Lower lobe of right lung (tissue), 2 donors: ENCODE measurements at regions not wholly inside any gene's neighbourhood (a gene's known extent, or its start where the extent isn't known, plus 50 kb on each side); places are given as distances from the start of the nearest gene placed in this dataset.

Source experiments
- ATAC-seq, 2 donors: fragments of 200-7000 bp; cut with Tn5 transposase; one replicate each; pipeline ENCODE4 v1.9.1; 2020 to 2022; ENCODE audit warnings: mild to moderate bottlenecking in 2 of 2, moderate library complexity in 2 of 2
- DNase-seq: peaks from one replicate; pipeline ENCODE4 v3.0.0-alpha.2; 2020
- H3K27ac ChIP-seq: fragments of 200-600 bp; one replicate; pipeline ENCODE4 v1.8.0; 2022
- H3K27me3 ChIP-seq: fragments of 200-600 bp; one replicate; pipeline ENCODE4 v1.8.0; 2022; ENCODE audit warnings: low read depth
- H3K36me3 ChIP-seq: fragments of 200-600 bp; one replicate; pipeline ENCODE4 v1.8.0; 2022; ENCODE audit warnings: mild to moderate bottlenecking
- H3K4me1 ChIP-seq: fragments of 200-600 bp; one replicate; pipeline ENCODE4 v1.8.0; 2022
- H3K4me3 ChIP-seq: fragments of 200-600 bp; one replicate; pipeline ENCODE4 v1.8.0; 2022; ENCODE audit warnings: mild to moderate bottlenecking
- H3K9me3 ChIP-seq: fragments of 200-600 bp; one replicate; pipeline ENCODE4 v1.8.0; 2022
- intact Hi-C: fragments of 100-400 bp; cut with DNase I; formaldehyde crosslinking; loops from one replicate; pipeline ENCODE4 v1.11.0; 2022
- TF ChIP-seq, protein P1 (sequence below): fragments of 200-600 bp; IDR thresholded peaks from one replicate; pipeline ENCODE4 v1.8.0; 2022; ENCODE audit warnings: antibody characterized with exemption, mild to moderate bottlenecking
- donor health status: DM: no; HTN: yes; CAD: no; lungs with severe emphysema.

DNA sequence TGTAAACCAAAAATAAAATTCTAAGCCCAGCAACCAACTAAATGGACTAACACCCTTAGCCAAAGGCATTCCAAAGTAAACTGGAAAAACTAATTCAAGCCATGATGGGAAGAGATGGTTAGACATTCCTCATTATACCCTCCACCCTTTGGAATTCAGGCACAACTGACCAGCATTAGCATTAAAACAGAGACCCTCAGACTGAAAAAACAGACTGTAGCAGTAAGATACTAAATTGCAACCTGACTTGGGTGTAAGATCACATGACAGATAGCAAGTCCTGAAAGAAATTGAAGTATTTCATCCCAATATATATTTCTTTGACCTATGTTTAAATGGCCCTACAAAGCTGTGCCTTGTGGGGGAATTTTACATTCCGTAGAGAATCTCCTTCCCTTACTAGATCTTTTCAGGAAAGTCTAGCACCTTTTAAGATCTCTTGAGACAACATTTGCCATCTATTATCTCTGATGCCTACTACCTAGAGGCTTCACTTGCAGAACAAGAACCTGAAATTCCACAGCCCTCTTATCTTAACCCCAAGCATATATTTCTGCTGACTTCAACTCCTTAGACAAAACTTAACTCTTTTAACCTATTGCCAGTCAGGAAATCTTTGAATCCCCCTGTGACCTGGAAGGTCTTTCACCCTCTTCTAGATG is 750.2 kb upstream of the IGFBP3 start:
- no peaks in the 10 kb centered on the region for H3K27me3 ChIP-seq
- H3K4me3 ChIP-seq, result no peak overlapping the region
- no peaks in the 10 kb centered on the region for H3K36me3 ChIP-seq
- H3K9me3 ChIP-seq, result no peaks in the 10 kb centered on the region
- no peak overlapping the region for H3K27ac ChIP-seq
- intact Hi-C loops, result no loop called here
- ATAC-seq (no peak), DNase-seq (no peak)
- TF ChIP-seq, protein P1, sequence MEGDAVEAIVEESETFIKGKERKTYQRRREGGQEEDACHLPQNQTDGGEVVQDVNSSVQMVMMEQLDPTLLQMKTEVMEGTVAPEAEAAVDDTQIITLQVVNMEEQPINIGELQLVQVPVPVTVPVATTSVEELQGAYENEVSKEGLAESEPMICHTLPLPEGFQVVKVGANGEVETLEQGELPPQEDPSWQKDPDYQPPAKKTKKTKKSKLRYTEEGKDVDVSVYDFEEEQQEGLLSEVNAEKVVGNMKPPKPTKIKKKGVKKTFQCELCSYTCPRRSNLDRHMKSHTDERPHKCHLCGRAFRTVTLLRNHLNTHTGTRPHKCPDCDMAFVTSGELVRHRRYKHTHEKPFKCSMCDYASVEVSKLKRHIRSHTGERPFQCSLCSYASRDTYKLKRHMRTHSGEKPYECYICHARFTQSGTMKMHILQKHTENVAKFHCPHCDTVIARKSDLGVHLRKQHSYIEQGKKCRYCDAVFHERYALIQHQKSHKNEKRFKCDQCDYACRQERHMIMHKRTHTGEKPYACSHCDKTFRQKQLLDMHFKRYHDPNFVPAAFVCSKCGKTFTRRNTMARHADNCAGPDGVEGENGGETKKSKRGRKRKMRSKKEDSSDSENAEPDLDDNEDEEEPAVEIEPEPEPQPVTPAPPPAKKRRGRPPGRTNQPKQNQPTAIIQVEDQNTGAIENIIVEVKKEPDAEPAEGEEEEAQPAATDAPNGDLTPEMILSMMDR, result no peak
- no peaks in the 10 kb centered on the region for H3K4me1 ChIP-seq

DNA sequence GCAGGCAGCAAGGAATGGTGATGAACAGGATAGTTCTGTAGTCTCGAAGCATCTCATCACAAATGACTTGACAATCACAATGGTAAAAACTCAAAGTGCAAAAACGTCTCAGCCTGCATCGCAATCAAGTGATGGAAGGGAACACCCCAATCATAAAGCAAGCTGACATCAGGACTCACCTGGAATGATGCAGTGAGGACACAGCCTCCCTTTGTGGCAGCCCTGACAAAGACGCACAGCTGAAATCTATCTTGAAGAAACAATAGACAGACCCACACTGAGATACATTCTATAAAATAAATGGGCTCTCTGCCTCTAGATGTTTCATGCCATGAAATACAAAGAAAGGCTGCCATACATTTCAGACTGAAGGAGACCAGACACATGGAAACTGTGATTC is 748.0 kb upstream of the IGFBP3 start:
- no peaks in the 10 kb centered on the region for H3K36me3 ChIP-seq
- DNase-seq, result no peak

DNA sequence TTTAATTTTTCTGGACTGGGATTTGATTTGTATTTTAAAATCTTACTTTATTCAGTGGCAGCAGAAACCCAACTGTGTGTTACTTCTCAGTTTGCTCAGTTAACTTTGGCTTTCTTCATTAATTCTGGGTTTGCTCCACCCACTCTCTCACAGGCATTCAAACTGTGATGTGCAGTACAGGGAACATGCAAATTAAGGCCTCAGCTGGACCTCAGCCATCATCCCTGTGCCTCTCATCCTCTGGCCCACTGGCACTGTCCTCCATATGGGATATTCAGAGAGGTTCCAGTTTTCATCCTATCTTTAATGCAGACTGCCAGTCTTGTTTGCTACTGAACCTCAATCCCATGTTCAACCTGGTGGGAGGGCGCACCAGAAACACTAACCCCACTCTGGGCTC is 743.4 kb upstream of the IGFBP3 start:
- intact Hi-C loops, result no loop called here
- no peak for ATAC-seq
- TF ChIP-seq, protein P1, result no peak

More for the DNA sequence above, 748.0 kb upstream of the IGFBP3 start:
- H3K4me1 ChIP-seq, result no peaks in the 10 kb centered on the region
- no peak for ATAC-seq
- no peak overlapping the region for H3K27ac ChIP-seq
- intact Hi-C loops, result no loop called here
- H3K27me3 ChIP-seq, result no peaks in the 10 kb centered on the region
- TF ChIP-seq, protein P1, result no peak
- H3K9me3 ChIP-seq, result no peaks in the 10 kb centered on the region
- no peak overlapping the region for H3K4me3 ChIP-seq

DNA sequence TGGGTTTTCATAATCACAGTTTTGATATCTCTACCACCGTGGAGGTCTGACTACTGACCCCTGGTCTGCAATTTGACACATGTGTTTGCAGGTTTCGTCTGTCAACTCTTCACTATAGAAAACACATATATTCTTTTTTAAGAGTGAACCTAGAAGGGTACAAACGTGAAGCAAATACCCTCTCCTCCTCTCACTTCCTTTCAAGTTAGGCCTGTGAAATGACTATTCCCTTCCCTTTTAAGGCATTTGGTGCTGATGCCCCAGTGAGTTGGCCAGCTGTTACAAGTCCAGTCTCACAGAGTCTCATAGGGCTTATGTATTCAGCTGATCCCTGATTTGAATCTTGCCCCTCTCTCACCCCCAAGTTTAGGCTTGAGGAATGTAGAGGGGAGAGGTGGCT is 742.0 kb upstream of the IGFBP3 start:
- Histone ChIP-seq H3K36me3 (no peaks in the 10 kb centered on the region), H3K4me3 (no peak overlapping the region), H3K27me3 (no peaks in the 10 kb centered on the region), H3K27ac (no peak overlapping the region), H3K9me3 (no peaks in the 10 kb centered on the region), H3K4me1 (no peaks in the 10 kb centered on the region)
- intact Hi-C loops, result no loop called here
- TF ChIP-seq, protein P1, result no peak
- no peak for DNase-seq
- ATAC-seq, result no peak

More for the DNA sequence above, 743.4 kb upstream of the IGFBP3 start:
- Histone ChIP-seq H3K4me3 (no peak overlapping the region), H3K27me3 (no peaks in the 10 kb centered on the region), H3K4me1 (no peaks in the 10 kb centered on the region), H3K27ac (no peak overlapping the region), H3K9me3 (no peaks in the 10 kb centered on the region), H3K36me3 (no peaks in the 10 kb centered on the region)
- no peak for DNase-seq

DNA sequence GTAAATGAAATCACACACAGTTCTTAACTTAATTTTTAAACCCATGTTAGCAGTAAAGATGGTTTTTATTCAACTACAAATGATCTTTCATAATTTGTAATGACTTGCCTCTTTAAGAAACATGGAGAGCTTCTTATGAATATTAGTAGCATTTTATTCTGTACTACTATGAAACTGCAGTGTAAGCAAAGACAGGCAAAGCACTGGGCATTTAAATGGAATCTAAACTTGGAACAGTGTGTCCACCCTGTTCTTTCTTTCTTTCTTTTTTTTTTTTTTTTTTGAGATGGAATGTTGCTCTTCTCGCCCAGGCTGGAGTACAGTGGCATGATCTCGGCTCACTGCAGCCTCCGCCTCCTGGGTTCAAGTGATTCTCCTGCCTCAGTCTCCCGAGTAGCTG is 740.4 kb upstream of the IGFBP3 start:
- Histone ChIP-seq H3K27me3 (no peaks in the 10 kb centered on the region), H3K9me3 (no peaks in the 10 kb centered on the region), H3K36me3 (no peaks in the 10 kb centered on the region), H3K4me3 (no peak overlapping the region), H3K4me1 (no peaks in the 10 kb centered on the region), H3K27ac (no peak overlapping the region)
- ATAC-seq, result no peak
- intact Hi-C loops, result no loop called here
- TF ChIP-seq, protein P1, result no peak
- no peak for DNase-seq
